Jurkat, Clone E6-1 (cell line): ENCODE measurements at regions not wholly inside any gene's neighbourhood (a gene's known extent, or its start where the extent isn't known, plus 50 kb on each side); places are given as distances from the start of the nearest gene placed in this dataset.
"Not testable (repeated sequence)": the region's sequence is repeated elsewhere in the genome, so short reads cannot be mapped to it uniquely, and the experiment has no call there.

Experiments used
- DNase-seq: peaks from one replicate; pipeline ENCODE4 v3.0.0-alpha.2; 2011; ENCODE audit warnings: low read depth, low spot score
- H3K4me3 ChIP-seq: 2 replicates; pipeline ENCODE4 v1.5.1; 2011; ENCODE audit warnings: mild to moderate bottlenecking, low read length, control low read depth, moderate library complexity

- peak; percentile 59 for DNase-seq
- no peak overlapping the region for H3K4me3 ChIP-seq
These were observed 91.4 kb upstream of the RANBP6 start for GRCh38 chr9:6106711-6107339.

GRCh38 chr9:6105738-6106137 is 90.3 kb upstream of the RANBP6 start:
- peak; percentile 60 for DNase-seq
- no peak overlapping the region for H3K4me3 ChIP-seq

DNA sequence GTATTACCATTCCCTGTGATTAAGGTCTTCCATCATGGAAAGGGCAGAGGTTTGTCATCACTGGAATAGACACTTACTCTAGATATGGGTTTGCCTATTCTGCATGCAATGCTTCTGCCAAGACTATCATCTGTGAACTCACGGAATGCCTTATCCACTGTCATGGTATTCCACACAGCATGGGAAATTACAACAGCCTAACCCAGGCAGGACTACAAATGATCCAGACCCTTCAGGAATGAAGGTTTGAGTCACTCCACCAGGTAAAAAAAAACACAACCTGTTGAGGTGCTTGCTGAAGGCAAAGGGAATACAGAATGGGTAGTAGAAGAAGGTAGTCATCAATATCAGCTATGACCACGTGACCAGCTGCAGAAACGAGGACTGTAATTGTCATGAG is 89.0 kb upstream of the RANBP6 start:
- H3K4me3 ChIP-seq, DNase-seq: not testable (repeated sequence)

DNA sequence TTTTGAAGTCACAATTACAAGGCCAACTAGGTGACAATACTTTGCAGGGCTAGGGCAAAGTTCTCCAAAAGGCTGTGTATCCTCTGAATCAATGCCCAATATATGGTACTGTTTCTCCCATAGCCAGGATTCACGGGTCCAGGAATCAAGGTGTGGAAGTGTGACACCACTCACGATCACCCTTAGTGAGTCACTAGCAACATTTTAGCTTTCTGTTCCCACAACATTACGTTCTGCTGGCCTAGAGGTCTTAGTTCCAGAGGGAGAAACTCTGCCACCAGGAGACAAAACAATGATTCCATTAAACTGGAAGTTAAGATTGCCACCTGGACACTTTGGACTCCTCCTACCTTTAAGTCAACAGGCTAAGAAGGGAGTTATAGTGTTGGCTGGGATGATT is 88.5 kb upstream of the RANBP6 start:
- not testable (repeated sequence) for DNase-seq, H3K4me3 ChIP-seq

GRCh38 chr9:6102336-6102987 is 87.0 kb upstream of the RANBP6 start:
- H3K4me3 ChIP-seq, result not testable (repeated sequence)

GRCh38 chr9:6101725-6102124 is 86.3 kb upstream of the RANBP6 start:
- DNase-seq, H3K4me3 ChIP-seq: not testable (repeated sequence)

More at GRCh38 chr9:6102336-6102987, 87.0 kb upstream of the RANBP6 start:
- DNase-seq, result not testable (repeated sequence)

- DNase-seq, H3K4me3 ChIP-seq: not testable (repeated sequence)
These were observed 83.9 kb upstream of the RANBP6 start for GRCh38 chr9:6099346-6099745.

- H3K4me3 ChIP-seq, result no peak overlapping the region
- no peak for DNase-seq
These were observed 83.0 kb upstream of the RANBP6 start for GRCh38 chr9:6098431-6098830.

- DNase-seq, result no peak
- H3K4me3 ChIP-seq, result no peak overlapping the region
These were observed 81.4 kb upstream of the RANBP6 start for GRCh38 chr9:6096821-6097220.

DNA sequence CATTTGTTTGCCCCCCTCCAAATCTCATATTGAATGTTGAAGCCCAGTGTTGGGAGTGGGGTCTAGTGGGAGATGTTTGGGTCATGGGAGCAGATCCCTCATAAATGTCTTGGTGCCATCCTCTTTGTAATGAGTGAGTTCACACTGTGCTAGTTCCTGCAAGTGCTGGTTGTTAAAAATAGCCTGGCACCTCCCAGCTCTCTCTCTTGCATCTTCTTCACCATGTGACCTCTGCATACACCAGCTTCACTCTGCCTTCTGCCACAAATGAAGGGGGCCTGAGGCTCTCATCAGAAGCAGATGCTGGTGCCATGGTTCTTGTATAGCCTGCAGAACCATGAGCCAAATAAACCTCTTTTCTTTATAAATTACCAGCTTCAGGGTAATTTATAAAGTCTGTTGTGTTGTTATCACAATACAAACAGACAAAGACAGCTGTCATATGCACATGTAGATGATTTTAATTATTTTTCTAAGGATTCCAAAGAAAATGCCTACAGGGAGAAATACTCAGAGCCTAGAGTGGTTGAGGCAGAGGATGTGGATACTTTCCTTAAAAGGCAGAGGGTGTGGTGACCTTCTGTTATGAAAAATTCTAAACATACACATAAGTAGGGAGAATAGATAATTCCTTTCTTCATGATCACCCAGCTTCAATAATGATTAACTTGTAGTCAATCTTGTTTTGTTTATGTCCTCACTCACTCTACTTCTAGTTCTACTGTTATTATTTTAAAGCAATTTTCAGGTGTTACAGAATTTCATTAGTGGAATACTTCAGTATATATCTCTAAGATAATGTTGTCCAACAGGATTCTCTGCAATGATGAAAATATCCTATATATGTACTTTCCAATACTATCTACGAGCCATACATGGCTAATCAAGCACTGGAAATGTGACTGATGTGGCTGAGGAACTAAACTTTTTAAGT is 75.1 kb upstream of the RANBP6 start:
- no peak for DNase-seq
- no peak overlapping the region for H3K4me3 ChIP-seq

- no peak overlapping the region for H3K4me3 ChIP-seq
- no peak for DNase-seq
These were observed 73.9 kb upstream of the RANBP6 start for GRCh38 chr9:6089300-6089699.

DNA sequence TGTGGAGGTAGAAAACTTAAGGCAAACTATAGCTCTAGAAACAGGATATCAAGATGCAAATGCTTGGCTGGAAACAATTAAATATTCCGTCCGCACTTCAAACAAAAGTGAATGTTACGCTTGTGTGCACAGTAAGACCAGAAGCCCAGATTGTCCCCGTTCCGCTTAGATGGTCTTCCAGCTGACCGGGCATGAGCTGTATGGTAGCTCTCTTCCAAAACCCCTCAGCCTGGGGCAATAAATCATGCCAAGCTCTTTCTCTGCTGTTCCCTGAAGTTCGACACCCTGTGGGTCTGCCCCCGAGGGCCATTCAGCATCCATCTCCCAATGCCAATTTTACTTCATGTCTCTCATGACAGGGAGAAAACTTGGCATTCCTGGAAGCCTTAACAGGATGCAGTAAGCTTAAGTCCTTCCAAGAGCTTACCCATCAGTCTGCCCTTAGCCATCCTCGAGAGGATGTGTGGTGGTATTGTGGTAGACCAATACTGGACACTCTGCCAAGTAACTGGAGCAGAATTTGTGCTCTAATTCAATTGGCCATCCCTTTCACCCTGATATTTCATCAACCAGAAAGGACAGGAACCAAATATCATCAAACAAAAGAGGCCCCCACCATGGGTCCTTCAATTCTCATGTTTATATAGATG is 70.7 kb upstream of the RANBP6 start:
- DNase-seq, result no peak
- no peak overlapping the region for H3K4me3 ChIP-seq

GRCh38 chr9:6080154-6080716 is 64.8 kb upstream of the RANBP6 start:
- peak; percentile 20 for DNase-seq
- H3K4me3 ChIP-seq, result no peak overlapping the region

- H3K4me3 ChIP-seq, result no peak overlapping the region
- no peak for DNase-seq
These were observed 64.0 kb upstream of the RANBP6 start for GRCh38 chr9:6079386-6079785.

DNA sequence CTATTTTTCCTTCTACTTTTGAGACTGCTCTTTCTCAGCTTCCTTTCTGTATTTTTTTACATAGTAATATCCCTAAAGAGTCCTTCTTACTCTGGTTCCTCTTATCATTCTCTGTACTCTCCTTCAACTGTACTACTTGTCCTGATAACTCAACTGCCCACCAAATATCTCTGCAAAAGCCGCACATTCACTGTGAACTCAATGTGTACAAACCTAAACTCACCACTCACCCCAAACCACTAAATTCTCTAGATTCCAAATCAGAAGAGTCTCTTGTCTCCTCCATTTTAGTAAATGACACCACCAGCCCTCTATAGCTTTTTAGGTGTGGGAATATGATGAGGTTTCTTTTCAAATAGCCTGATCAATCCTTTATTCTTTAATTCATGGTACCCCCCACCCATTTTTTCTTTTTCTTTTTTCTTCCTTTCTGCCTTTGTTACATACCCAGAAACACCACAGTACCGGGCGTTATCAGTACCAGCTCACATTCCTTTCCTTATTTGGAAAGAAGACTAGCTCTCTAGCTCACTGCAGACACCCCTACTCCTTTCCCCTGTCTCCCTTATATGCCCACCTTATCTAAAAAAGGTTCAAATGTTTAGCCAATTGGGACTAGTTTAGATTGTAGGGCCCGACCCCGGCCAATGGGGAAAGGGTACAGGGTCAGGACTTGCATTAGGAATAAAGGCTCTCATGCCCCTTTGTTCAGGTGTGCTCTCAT is 63.1 kb upstream of the RANBP6 start:
- no peak for DNase-seq
- H3K4me3 ChIP-seq, result no peak overlapping the region

GRCh38 chr9:6076851-6077250 is 61.4 kb upstream of the RANBP6 start:
- no peak for DNase-seq
- no peak overlapping the region for H3K4me3 ChIP-seq

GRCh38 chr9:6073731-6074130 is 58.3 kb upstream of the RANBP6 start:
- no peak overlapping the region for H3K4me3 ChIP-seq
- no peak for DNase-seq

DNA sequence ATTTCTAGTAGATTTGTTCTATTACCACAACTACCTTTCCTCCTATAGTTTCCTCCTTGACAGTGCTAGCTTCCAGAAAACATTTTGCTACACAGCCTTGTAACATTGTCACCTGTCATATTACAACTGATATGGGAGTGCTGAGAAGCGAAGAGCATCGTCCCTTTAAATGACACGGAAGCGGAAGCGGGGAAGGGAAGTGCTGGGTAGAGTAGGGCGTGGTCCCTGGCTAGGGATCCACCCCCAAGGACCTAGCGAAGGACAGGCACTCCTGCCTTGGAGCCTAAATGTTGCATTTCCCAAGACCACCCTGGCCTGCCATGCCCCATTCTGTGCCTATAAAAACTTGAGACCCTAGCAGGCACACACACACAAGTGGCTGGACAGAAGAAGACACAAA is 57.4 kb upstream of the RANBP6 start:
- no peak overlapping the region for H3K4me3 ChIP-seq
- DNase-seq, result no peak

DNA sequence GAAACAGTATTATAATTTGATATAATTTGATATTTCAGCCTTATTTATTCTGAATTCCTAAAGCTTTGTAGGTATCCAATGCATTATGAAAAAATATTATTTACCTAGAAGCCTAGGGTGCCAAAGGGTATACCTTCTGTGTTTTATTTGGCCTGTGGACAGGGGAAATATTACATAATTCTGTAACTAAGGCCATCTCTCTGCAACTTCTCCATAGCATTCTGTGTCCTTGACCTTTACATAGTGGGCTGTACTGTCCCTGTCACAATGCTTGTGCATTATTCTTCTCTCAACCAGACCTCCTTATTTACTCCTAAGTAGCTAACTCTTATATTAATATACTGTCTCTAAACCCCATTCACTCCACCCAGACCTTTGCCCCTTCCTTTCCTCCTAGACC is 57.0 kb upstream of the RANBP6 start:
- H3K4me3 ChIP-seq, result no peak overlapping the region
- no peak for DNase-seq
